Right lobe of liver (tissue), 6 donors: ENCODE measurements at regions not wholly inside any gene's neighbourhood (a gene's known extent, or its start where the extent isn't known, plus 50 kb on each side); places are given as distances from the start of the nearest gene placed in this dataset.

ENCODE experiments used
- ATAC-seq, 4 donors: fragments of 200-7000 bp; cut with Tn5 transposase; one replicate each; pipeline ENCODE4 v1.9.1; 2020; ENCODE audit warnings: mild to moderate bottlenecking in 4 of 4, moderate library complexity in 4 of 4
- DNase-seq, 3 donors: peaks; one replicate each; pipeline ENCODE4 v3.0.0-alpha.2; 2020
- H3K27ac ChIP-seq, 3 donors: fragments of 200-600 bp; one replicate each; pipeline ENCODE4 v1.8.0; 2022
- H3K27me3 ChIP-seq, 2 donors: fragments of 200-600 bp; one replicate each; pipeline ENCODE4 v1.8.0; 2022
- H3K36me3 ChIP-seq, 4 donors: fragments of 200-600 bp; sonication (generic) in 1 of 4; one replicate each; pipeline versions ENCODE4 v1.5.1 to v1.8.0; 2017 to 2022; ENCODE audit warnings: control low read depth in 1 of 4
- H3K4me1 ChIP-seq, 4 donors: fragments of 200-600 bp; sonication (generic) in 1 of 4; one replicate each; pipeline versions ENCODE4 v1.5.1 to v1.8.0; 2017 to 2022; ENCODE audit warnings: control low read depth in 1 of 4
- H3K4me3 ChIP-seq, 3 donors: fragments of 200-600 bp; one replicate each; pipeline ENCODE4 v1.8.0; 2022
- H3K9me3 ChIP-seq, 4 donors: fragments of 200-600 bp; sonication (generic) in 1 of 4; one replicate each; pipeline versions ENCODE4 v1.5.1 to v1.8.0; 2017 to 2022; ENCODE audit warnings: control low read depth in 1 of 4
- POLR2A ChIP-seq: fragments of 450-650 bp; IDR thresholded peaks from one replicate; pipeline ENCODE4 v1.6.1; 2017; ENCODE audit warnings: antibody characterized with exemption, mild to moderate bottlenecking
- WGBS: methylation state at CpG from one replicate; pipeline ENCODE4 v1.1.6; 2018; ENCODE audit warnings: low coverage, low lambda C conversion rate; ENCODE audit not compliant: insufficient coverage; ENCODE audit errors: missing lambda C conversion rate; 5-methylcytosine and 5-hydroxymethylcytosine counted together
- intact Hi-C, 2 donors: fragments of 100-400 bp; cut with DNase I; formaldehyde crosslinking; loops; one replicate each; pipeline versions ENCODE4 v1.11.2 to v1.14.1; 2022
- TF ChIP-seq, protein P1 (sequence below), 4 donors: fragments of 200-600 bp in 3 of 4; fragments of 450-650 bp in 1 of 4; IDR thresholded peaks; one replicate each; pipeline versions ENCODE4 v1.5.1 to v1.8.0; 2016 to 2022; ENCODE audit warnings: antibody characterized with exemption in 4 of 4, mild to moderate bottlenecking in 2 of 4
- donor health status: DM: no; HTN: yes; CAD: no.
- donor health status: DM: no; HTN: no; CAD: no.
- donor health status: DM: no; HTN: no; CAD: no.
- donor health status: DM: no; HTN: yes; CAD: no.
- donor health status: DM: no; HTN: yes; CAD: no.

DNA sequence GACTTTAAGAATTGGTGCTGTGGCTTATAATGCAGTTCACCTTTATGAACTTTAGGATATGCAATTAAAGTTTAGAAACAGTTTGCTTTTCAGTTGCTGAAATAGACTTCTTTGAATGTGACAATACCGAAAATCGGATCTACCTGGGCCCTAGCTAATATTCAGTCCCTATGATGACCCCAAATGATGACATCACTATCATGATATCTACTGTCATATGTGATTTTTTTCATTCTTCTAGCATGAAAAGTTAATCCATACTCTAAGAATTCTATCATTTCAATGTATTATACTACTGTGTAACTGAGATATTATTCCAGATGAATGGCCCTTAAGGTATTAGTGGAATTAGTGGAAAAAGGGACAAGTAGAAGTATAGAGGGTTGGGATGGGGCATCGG lies 487.2 kb upstream of the TUSC1 start:
- no peaks in the 10 kb centered on the region for H3K27me3 ChIP-seq
- H3K9me3 ChIP-seq = no peaks in the 10 kb centered on the region
- intact Hi-C loops = no loop called here
- H3K4me3 ChIP-seq = no peak overlapping the region
- ATAC-seq (no peak), DNase-seq (no peak)
- H3K4me1 ChIP-seq = no peaks in the 10 kb centered on the region
- 72% methylated on average over 3 of the region's 3 CpGs for WGBS
- H3K27ac ChIP-seq = no peak overlapping the region
- TF ChIP-seq, protein P1, sequence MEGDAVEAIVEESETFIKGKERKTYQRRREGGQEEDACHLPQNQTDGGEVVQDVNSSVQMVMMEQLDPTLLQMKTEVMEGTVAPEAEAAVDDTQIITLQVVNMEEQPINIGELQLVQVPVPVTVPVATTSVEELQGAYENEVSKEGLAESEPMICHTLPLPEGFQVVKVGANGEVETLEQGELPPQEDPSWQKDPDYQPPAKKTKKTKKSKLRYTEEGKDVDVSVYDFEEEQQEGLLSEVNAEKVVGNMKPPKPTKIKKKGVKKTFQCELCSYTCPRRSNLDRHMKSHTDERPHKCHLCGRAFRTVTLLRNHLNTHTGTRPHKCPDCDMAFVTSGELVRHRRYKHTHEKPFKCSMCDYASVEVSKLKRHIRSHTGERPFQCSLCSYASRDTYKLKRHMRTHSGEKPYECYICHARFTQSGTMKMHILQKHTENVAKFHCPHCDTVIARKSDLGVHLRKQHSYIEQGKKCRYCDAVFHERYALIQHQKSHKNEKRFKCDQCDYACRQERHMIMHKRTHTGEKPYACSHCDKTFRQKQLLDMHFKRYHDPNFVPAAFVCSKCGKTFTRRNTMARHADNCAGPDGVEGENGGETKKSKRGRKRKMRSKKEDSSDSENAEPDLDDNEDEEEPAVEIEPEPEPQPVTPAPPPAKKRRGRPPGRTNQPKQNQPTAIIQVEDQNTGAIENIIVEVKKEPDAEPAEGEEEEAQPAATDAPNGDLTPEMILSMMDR (IDR thresholded peaks at IDR 0.05) = no peak
- no peak for TF ChIP-seq POLR2A
- no peaks in the 10 kb centered on the region for H3K36me3 ChIP-seq

DNA sequence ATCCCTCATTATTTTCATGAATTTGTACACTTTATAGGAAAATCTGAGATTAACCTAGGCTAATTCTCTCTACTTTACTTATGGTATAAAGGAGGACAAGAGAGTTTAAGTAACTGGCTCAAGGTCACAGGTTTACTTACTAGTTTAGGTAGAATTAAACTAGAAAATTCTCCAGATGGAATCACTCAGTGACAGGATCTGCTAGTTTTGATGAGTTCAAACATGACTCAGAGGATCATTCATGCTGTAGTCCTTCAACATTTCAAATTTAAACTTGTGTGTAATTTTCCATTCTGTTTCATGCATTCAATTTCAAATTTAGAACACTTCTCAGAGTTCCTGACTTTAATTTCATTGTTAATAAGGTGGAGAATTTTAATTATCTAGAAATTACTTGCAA lies 485.7 kb upstream of the TUSC1 start:
- Histone ChIP-seq H3K9me3 (no peaks in the 10 kb centered on the region), H3K27me3 (no peaks in the 10 kb centered on the region), H3K4me1 (no peaks in the 10 kb centered on the region), H3K36me3 (no peaks in the 10 kb centered on the region), H3K27ac (no peak overlapping the region), H3K4me3 (no peak overlapping the region)
- DNase-seq (no peak), ATAC-seq (no peak)
- no peak for TF ChIP-seq POLR2A
- TF ChIP-seq, protein P1 (IDR thresholded peaks at IDR 0.05) = no peak
- intact Hi-C loops = no loop called here

DNA sequence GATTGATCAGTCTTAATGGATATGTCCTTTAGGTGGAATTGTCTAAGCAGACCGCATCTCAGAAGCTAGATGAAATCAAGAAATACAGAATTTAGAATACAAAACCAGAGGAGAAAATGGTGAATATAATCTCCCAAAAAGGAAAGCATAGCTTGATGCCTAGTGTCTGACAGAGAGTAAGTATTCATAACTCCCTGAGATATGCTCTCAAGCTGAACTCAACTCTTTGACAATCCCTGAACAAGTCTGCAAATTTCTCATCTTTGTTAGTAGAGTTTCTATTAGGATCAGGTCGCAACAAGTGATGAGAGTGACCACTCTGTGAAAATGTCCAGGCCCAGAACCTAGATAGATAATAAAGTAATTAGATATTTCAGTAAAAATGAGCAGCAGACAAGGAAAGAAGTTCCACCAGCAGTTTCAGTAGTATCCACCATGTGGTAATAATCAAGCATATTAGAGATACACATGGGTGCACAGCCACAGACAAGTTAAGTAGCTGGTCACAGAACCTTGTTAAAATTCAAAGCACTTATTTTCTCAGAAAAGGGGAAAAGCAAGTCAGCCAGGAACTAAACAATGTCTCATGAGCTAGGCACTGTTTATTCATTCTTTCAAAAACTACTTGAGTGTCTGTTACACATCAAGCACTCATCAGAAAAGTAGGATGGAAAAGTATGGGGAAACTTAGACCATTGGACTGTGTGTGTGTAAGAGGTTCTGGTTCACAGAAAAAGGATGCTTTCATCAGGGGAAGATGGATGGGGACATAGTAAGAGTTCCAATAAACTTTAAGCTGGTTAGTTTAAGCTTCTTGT lies 481.5 kb upstream of the TUSC1 start:
- Histone ChIP-seq H3K4me1 (no peaks in the 10 kb centered on the region), H3K27me3 (no peaks in the 10 kb centered on the region), H3K9me3 (no peaks in the 10 kb centered on the region), H3K36me3 (no peaks in the 10 kb centered on the region), H3K27ac (no peak overlapping the region), H3K4me3 (no peak overlapping the region)
- intact Hi-C loops = no loop called here
- DNase-seq (no peak), ATAC-seq (no peak)
- 33% methylated on average over 2 of the region's 2 CpGs for WGBS
- TF ChIP-seq, protein P1 (IDR thresholded peaks at IDR 0.05) = no peak
- TF ChIP-seq POLR2A = no peak

DNA sequence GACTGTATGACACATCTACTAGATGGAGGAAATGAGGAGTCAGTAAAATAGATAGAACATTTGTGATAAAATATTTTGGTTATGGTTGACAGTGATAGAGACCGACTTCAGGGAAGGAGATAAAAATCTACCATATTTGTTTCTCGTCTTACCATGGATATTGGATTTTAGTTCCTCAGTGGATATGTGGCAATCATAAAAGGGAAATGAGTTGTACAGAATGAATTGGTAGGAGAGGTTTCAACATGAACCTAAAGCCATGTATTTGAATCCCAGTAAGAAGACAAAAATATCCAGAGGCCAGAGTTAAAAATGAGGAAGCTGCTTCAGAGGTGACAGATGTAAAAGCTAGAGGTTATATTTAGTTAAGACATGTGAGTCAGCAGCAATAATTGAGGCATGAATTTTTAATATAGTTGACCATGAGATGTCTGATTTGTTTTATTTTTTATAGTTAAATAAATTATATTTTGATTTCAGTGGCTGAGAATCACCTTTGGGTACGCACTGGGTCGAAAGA lies 480.4 kb upstream of the TUSC1 start:
- ATAC-seq = no peak
- H3K4me3 ChIP-seq = no peak overlapping the region
- intact Hi-C loops = no loop called here
- no peaks in the 10 kb centered on the region for H3K36me3 ChIP-seq
- H3K9me3 ChIP-seq = no peaks in the 10 kb centered on the region
- no peak overlapping the region for H3K27ac ChIP-seq
- no peaks in the 10 kb centered on the region for H3K4me1 ChIP-seq
- WGBS = 53% methylated on average over 4 of the region's 4 CpGs
- DNase-seq = no peak
- H3K27me3 ChIP-seq = no peaks in the 10 kb centered on the region
- TF ChIP-seq, protein P1 (IDR thresholded peaks at IDR 0.05) = no peak
- TF ChIP-seq POLR2A = no peak
